Prostate gland (tissue), 2 donors: ENCODE measurements at regions not wholly inside any gene's neighbourhood (a gene's known extent, or its start where the extent isn't known, plus 50 kb on each side); places are given as distances from the start of the nearest gene placed in this dataset.
A peak's percentile ranks its signal among the peaks of the same experiment; 100 is the strongest.

Experiments used
- CTCF ChIP-seq, 4 experiments: fragments of 200-600 bp in 2 of 4; fragments of 450-650 bp in 2 of 4; sonication (generic) in 2 of 4; IDR thresholded peaks; 1 replicate in 3 of 4; 2 replicates in 1 of 4; pipeline ENCODE4 v1.5.1; 2016 to 2019; ENCODE audit warnings: antibody characterized with exemption in 4 of 4, mild to moderate bottlenecking in 2 of 4, moderate library complexity in 2 of 4
- POLR2A ChIP-seq: fragments of 450-650 bp; IDR thresholded peaks from one replicate; pipeline ENCODE4 v1.6.1; 2016; ENCODE audit warnings: antibody characterized with exemption, mild to moderate bottlenecking
- POLR2AphosphoS5 ChIP-seq: sonication (generic); formaldehyde crosslinking; IDR thresholded peaks from one replicate; pipeline ENCODE4 v1.6.1; 2017; ENCODE audit warnings: antibody characterized with exemption

GRCh38 chr15:77821188-77821958 lies 188.7 kb upstream of the LINGO1 start:
- TF ChIP-seq CTCF (IDR thresholded peaks at IDR 0.05) (peak in 3 of 4 experiments; percentile 46 to 71 (median 58)), POLR2A (no peak), POLR2AphosphoS5 (no peak)
